ENCODE measurements at regions not wholly inside any gene's neighbourhood (a gene's known extent, or its start where the extent isn't known, plus 50 kb on each side); places are given as distances from the start of the nearest gene placed in this dataset.

GRCh38 chr13:109387471-109387870 is 398.9 kb downstream of the IRS2 start:
- no TSS peak for BruUV-seq (replicated peaks)
- no peak for ATAC-seq
- SMC1A ChIA-PET (ENCODE audit: uncharacterized antibody, unreplicated experiment), result no interaction called here

More at GRCh38 chr13:109387471-109387870, 398.9 kb downstream of the IRS2 start:
- ChIA-PET POLR2A (no interaction called here), CTCF (no interaction called here), RAD21 (ENCODE audit: unreplicated experiment) (no interaction called here)
- no peaks in the 10 kb centered on the region for H3K4me1 ChIP-seq (ENCODE audit: control insufficient read depth, insufficient read depth, low read length)
- H3K27me3 ChIP-seq (replicated peaks in 1 of 2; ENCODE audit: control insufficient read depth in 2 of 2, insufficient read depth in 2 of 2, low read length in 1 of 2), result no peaks in the 10 kb centered on the region
- no peaks in the 10 kb centered on the region for H3K36me3 ChIP-seq (ENCODE audit: control insufficient read depth in 2 of 2, insufficient read depth in 2 of 2, low read length in 1 of 2)
- in situ Hi-C loops (cut with MboI), result no loop called here
- no peaks in the 10 kb centered on the region for H3K79me2 ChIP-seq (ENCODE audit: control insufficient read depth, insufficient read depth, low read length)
- H3K4me3 ChIP-seq, result no peak overlapping the region
- H4K20me1 ChIP-seq (ENCODE audit: control insufficient read depth, insufficient read depth), result no peaks in the 10 kb centered on the region
- intact Hi-C loops (cut with micrococcal nuclease; ENCODE audit: unreplicated experiment), result no loop called here
- H3K27ac ChIP-seq (ENCODE audit: control insufficient read depth, insufficient read depth), result no peak overlapping the region
- no peak overlapping the region for H2AFZ ChIP-seq (ENCODE audit: control insufficient read depth, low read depth, low read length)
- no peak for FAIRE-seq
- no peaks in the 10 kb centered on the region for H3K9me3 ChIP-seq (replicated peaks; ENCODE audit: control insufficient read depth, insufficient read depth, low read length)
- no peak for DNase-seq (ENCODE audit: low read depth, low spot score)
- TF ChIP-seq IRF3 (IDR thresholded peaks at IDR 0.05) (no peak), ZNF24 (IDR thresholded peaks at IDR 0.05) (no peak), HDGF (IDR thresholded peaks at IDR 0.05) (no peak), CEBPZ (IDR thresholded peaks at IDR 0.05; ENCODE audit: low read depth, low read length) (no peak), ATF2 (IDR thresholded peaks at IDR 0.05; ENCODE audit: low read length) (no peak)
- H3K9ac ChIP-seq (ENCODE audit: control insufficient read depth, insufficient read depth, low read length), result no peak overlapping the region
- no peak overlapping the region for H3K4me2 ChIP-seq (ENCODE audit: control insufficient read depth, insufficient read depth)
- whole genome bisulfite sequencing (ENCODE audit: insufficient coverage, insufficient replicate concordance, low lambda C conversion rate, missing lambda C conversion rate), result 35% methylated on average over 7 of the region's 7 CpGs

Measured in GM12878 (cell line).